Osteoblast (primary cell): ENCODE measurements at regions not wholly inside any gene's neighbourhood (a gene's known extent, or its start where the extent isn't known, plus 50 kb on each side); places are given as distances from the start of the nearest gene placed in this dataset.
"Not testable (repeated sequence)": the region's sequence is repeated elsewhere in the genome, so short reads cannot be mapped to it uniquely, and the experiment has no call there.

Experiments used
- DNase-seq: peaks from one replicate; pipeline ENCODE4 v3.0.0; 2011; ENCODE audit warnings: low spot score, mixed read lengths; ENCODE audit not compliant: insufficient read length; ENCODE audit errors: missing footprints
- H2AFZ ChIP-seq: 2 replicates; pipeline ENCODE4 v1.6.0; 2011; ENCODE audit warnings: mild to moderate bottlenecking, low read length
- H3K27ac ChIP-seq: 2 replicates; pipeline ENCODE4 v1.5.1; 2011; ENCODE audit warnings: mild to moderate bottlenecking, low read depth, low read length, moderate library complexity
- H3K27me3 ChIP-seq: 2 replicates; pipeline ENCODE4 v1.6.0; 2012; ENCODE audit warnings: mild to moderate bottlenecking, control low read depth, inconsistent platforms, low read length, moderate library complexity; ENCODE audit not compliant: insufficient read depth
- H3K36me3 ChIP-seq: 2 replicates; pipeline ENCODE4 v1.5.1; 2011; ENCODE audit warnings: mild to moderate bottlenecking, low read length, control low read depth, moderate library complexity; ENCODE audit not compliant: insufficient read depth
- H3K4me1 ChIP-seq: 2 replicates; pipeline ENCODE4 v1.5.1; 2011; ENCODE audit warnings: mild to moderate bottlenecking, low read length, control low read depth, moderate library complexity; ENCODE audit not compliant: insufficient read depth
- H3K4me2 ChIP-seq: 2 replicates; pipeline ENCODE4 v1.6.0; 2011; ENCODE audit warnings: mild to moderate bottlenecking, low read length; ENCODE audit not compliant: insufficient read depth
- H3K4me3 ChIP-seq: fragments of 200-600 bp; sonication (generic); 3 replicates; pipeline ENCODE4 v1.5.1; 2012; ENCODE audit warnings: mild to moderate bottlenecking, low read length, inconsistent platforms; ENCODE audit not compliant: insufficient read depth
- H3K79me2 ChIP-seq: 2 replicates; pipeline ENCODE4 v1.6.0; 2012; ENCODE audit warnings: mild to moderate bottlenecking, low read length, control low read depth, inconsistent platforms; ENCODE audit not compliant: insufficient read depth
- H3K9me3 ChIP-seq: 2 replicates; pipeline ENCODE4 v1.5.1; 2011; ENCODE audit warnings: low read depth, low read length, control low read depth
- H4K20me1 ChIP-seq: 2 replicates; pipeline ENCODE4 v1.6.0; 2012; ENCODE audit warnings: mild to moderate bottlenecking, low read length, control low read depth; ENCODE audit not compliant: insufficient read depth
- CTCF ChIP-seq: IDR thresholded peaks from 2 replicates; pipeline ENCODE4 v1.5.1; 2011; ENCODE audit warnings: mild to moderate bottlenecking, low read depth, low read length, moderate library complexity; ENCODE audit errors: extremely low read depth

GRCh38 chr1:172849653-172850052 is 190.8 kb downstream of the FASLG start:
- no peak overlapping the region for H3K4me2 ChIP-seq
- H3K9me3 ChIP-seq = no peaks in the 10 kb centered on the region
- H3K4me1 ChIP-seq = no peaks in the 10 kb centered on the region
- H3K79me2 ChIP-seq = no peaks in the 10 kb centered on the region
- H2AFZ ChIP-seq = no peak overlapping the region
- no peak for TF ChIP-seq CTCF
- H3K4me3 ChIP-seq = no peak overlapping the region
- no peaks in the 10 kb centered on the region for H3K27me3 ChIP-seq
- no peaks in the 10 kb centered on the region for H3K36me3 ChIP-seq
- DNase-seq = no peak
- no peak overlapping the region for H3K27ac ChIP-seq
- no peaks in the 10 kb centered on the region for H4K20me1 ChIP-seq

GRCh38 chr1:172851077-172851476 is 192.2 kb downstream of the FASLG start:
- no peaks in the 10 kb centered on the region for H3K4me1 ChIP-seq
- H3K36me3 ChIP-seq = no peaks in the 10 kb centered on the region
- H3K4me3 ChIP-seq = no peak overlapping the region
- TF ChIP-seq CTCF = no peak
- H2AFZ ChIP-seq = no peak overlapping the region
- no peak overlapping the region for H3K27ac ChIP-seq
- H3K79me2 ChIP-seq = no peaks in the 10 kb centered on the region
- no peaks in the 10 kb centered on the region for H3K9me3 ChIP-seq
- no peak for DNase-seq
- H3K4me2 ChIP-seq = no peak overlapping the region
- no peaks in the 10 kb centered on the region for H3K27me3 ChIP-seq
- no peaks in the 10 kb centered on the region for H4K20me1 ChIP-seq

- Histone ChIP-seq H3K4me2 (no peak overlapping the region), H4K20me1 (no peaks in the 10 kb centered on the region), H3K9me3 (no peaks in the 10 kb centered on the region), H3K27me3 (no peaks in the 10 kb centered on the region), H2AFZ (no peak overlapping the region), H3K27ac (no peak overlapping the region), H3K79me2 (no peaks in the 10 kb centered on the region), H3K4me3 (no peak overlapping the region), H3K36me3 (no peaks in the 10 kb centered on the region), H3K4me1 (no peaks in the 10 kb centered on the region)
- DNase-seq = no peak
- no peak for TF ChIP-seq CTCF
Measured at GRCh38 chr1:172851856-172852255, 193.0 kb downstream of the FASLG start.

- H3K4me3 ChIP-seq, H3K9me3 ChIP-seq, H3K27me3 ChIP-seq, DNase-seq, H3K27ac ChIP-seq, H3K4me2 ChIP-seq, H2AFZ ChIP-seq, H3K36me3 ChIP-seq, H3K79me2 ChIP-seq, H4K20me1 ChIP-seq, H3K4me1 ChIP-seq: not testable (repeated sequence)
Measured at GRCh38 chr1:172855983-172856382, 194.8 kb downstream of the TNFSF18 start.

GRCh38 chr1:172863031-172863430 is 187.7 kb downstream of the TNFSF18 start:
- Histone ChIP-seq H3K9me3 (no peaks in the 10 kb centered on the region), H3K36me3 (no peaks in the 10 kb centered on the region), H3K27me3 (no peaks in the 10 kb centered on the region), H3K79me2 (no peaks in the 10 kb centered on the region), H4K20me1 (no peaks in the 10 kb centered on the region), H3K27ac (no peak overlapping the region), H3K4me1 (peaks cover 4% of the 10 kb centered on the region), H3K4me2 (no peak overlapping the region), H3K4me3 (no peak overlapping the region), H2AFZ (no peak overlapping the region)
- DNase-seq = no peak
- no peak for TF ChIP-seq CTCF
